Cardiac muscle cell (in vitro differentiated cells and primary cell): ENCODE measurements at regions not wholly inside any gene's neighbourhood (a gene's known extent, or its start where the extent isn't known, plus 50 kb on each side); places are given as distances from the start of the nearest gene placed in this dataset.
"Not testable (repeated sequence)": the region's sequence is repeated elsewhere in the genome, so short reads cannot be mapped to it uniquely, and the experiment has no call there.

Source experiments
- DNase-seq, 2 donors: peaks; one replicate each; pipeline versions ENCODE4 v3.0.0 to v3.0.0-alpha.2; 2010 to 2017; ENCODE audit warnings: low read depth in 1 of 2, low spot score in 1 of 2
- H3K27ac ChIP-seq: fragments of 200-600 bp; sonication (generic); 2 replicates; pipeline ENCODE4 v1.5.1; 2016
- H3K27me3 ChIP-seq: fragments of 200-600 bp; sonication (generic); 2 replicates; pipeline ENCODE4 v1.6.0; 2016; ENCODE audit warnings: control low read depth
- H3K36me3 ChIP-seq: fragments of 200-600 bp; sonication (generic); 2 replicates; pipeline ENCODE4 v1.5.1; 2016; ENCODE audit warnings: control low read depth
- H3K4me1 ChIP-seq: fragments of 200-600 bp; sonication (generic); 2 replicates; pipeline ENCODE4 v1.8.1; 2017; ENCODE audit warnings: low read depth, mild to moderate bottlenecking, mixed run types
- H3K4me3 ChIP-seq: fragments of 200-600 bp; sonication (generic); 2 replicates; pipeline ENCODE4 v1.5.1; 2016; ENCODE audit warnings: mild to moderate bottlenecking
- H3K9me3 ChIP-seq: fragments of 200-600 bp; sonication (generic); 2 replicates; pipeline ENCODE4 v1.5.1; 2017; ENCODE audit warnings: low read depth, mild to moderate bottlenecking, control low read depth
- CTCF ChIP-seq: IDR thresholded peaks from 2 replicates; pipeline ENCODE4 v1.5.1; 2012; ENCODE audit warnings: low read depth, mild to moderate bottlenecking, low read length

GRCh38 chr6:14475306-14475705 lies 357.7 kb downstream of the CD83 start:
- H3K4me3 ChIP-seq, result no peak overlapping the region
- H3K9me3 ChIP-seq, result no peaks in the 10 kb centered on the region
- H3K27me3 ChIP-seq, result no peaks in the 10 kb centered on the region
- no peaks in the 10 kb centered on the region for H3K36me3 ChIP-seq
- TF ChIP-seq CTCF, result no peak
- H3K27ac ChIP-seq, result no peak overlapping the region
- H3K4me1 ChIP-seq, result peaks cover 8% of the 10 kb centered on the region
- DNase-seq, result no peak

- Histone ChIP-seq H3K27me3 (no peaks in the 10 kb centered on the region), H3K4me1 (peaks cover 5% of the 10 kb centered on the region), H3K36me3 (no peaks in the 10 kb centered on the region), H3K27ac (no peak overlapping the region), H3K9me3 (no peaks in the 10 kb centered on the region), H3K4me3 (no peak overlapping the region)
- peak in 1 of 2 donors; percentile 91 for DNase-seq
- TF ChIP-seq CTCF, result no peak
Measured at GRCh38 chr6:14476793-14477531, 359.4 kb downstream of the CD83 start.

- Histone ChIP-seq H3K4me3 (no peak overlapping the region), H3K27me3 (no peaks in the 10 kb centered on the region), H3K4me1 (peaks cover 5% of the 10 kb centered on the region), H3K9me3 (no peaks in the 10 kb centered on the region), H3K27ac (no peak overlapping the region), H3K36me3 (no peaks in the 10 kb centered on the region)
- no peak for TF ChIP-seq CTCF
- DNase-seq, result no peak
Measured at GRCh38 chr6:14477559-14477958, 360.0 kb downstream of the CD83 start.

- no peak overlapping the region for H3K4me3 ChIP-seq
- peaks cover 5% of the 10 kb centered on the region for H3K4me1 ChIP-seq
- DNase-seq, result peak in 1 of 2 donors; percentile 22
- TF ChIP-seq CTCF, result no peak
- H3K27ac ChIP-seq, result no peak overlapping the region
- H3K36me3 ChIP-seq, result no peaks in the 10 kb centered on the region
- H3K27me3 ChIP-seq, result no peaks in the 10 kb centered on the region
- no peaks in the 10 kb centered on the region for H3K9me3 ChIP-seq
Measured at GRCh38 chr6:14478381-14479225, 361.0 kb downstream of the CD83 start.

GRCh38 chr6:14481946-14482345 lies 364.4 kb downstream of the CD83 start:
- not testable (repeated sequence) for H3K4me1 ChIP-seq, H3K27ac ChIP-seq, H3K27me3 ChIP-seq, DNase-seq, H3K9me3 ChIP-seq, H3K36me3 ChIP-seq, H3K4me3 ChIP-seq

GRCh38 chr6:14487625-14488024 lies 370.1 kb downstream of the CD83 start:
- Histone ChIP-seq H3K27me3 (no peaks in the 10 kb centered on the region), H3K36me3 (no peaks in the 10 kb centered on the region), H3K27ac (no peak overlapping the region), H3K9me3 (no peaks in the 10 kb centered on the region), H3K4me1 (no peaks in the 10 kb centered on the region), H3K4me3 (no peak overlapping the region)
- TF ChIP-seq CTCF, result no peak
- no peak for DNase-seq
